ENCODE measurements at regions not wholly inside any gene's neighbourhood (a gene's known extent, or its start where the extent isn't known, plus 50 kb on each side); places are given as distances from the start of the nearest gene placed in this dataset.

DNA sequence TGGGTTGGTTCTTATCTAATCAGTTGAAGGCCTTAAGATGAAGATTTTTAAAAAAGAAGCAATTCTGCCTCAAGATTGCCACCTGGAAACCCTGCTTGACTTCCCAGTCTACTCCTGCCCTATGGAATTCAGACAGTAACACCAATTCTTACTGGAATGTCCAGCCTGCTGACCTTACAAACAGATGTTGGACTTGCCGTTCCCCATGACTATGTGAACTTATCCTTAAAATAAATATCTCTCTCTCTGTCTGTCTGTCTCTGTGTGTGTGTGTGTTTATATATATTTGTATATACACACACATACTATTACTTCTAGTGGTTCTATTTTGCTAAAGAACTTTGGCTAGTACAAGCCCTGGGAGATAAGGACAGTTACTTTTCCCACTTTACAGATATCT, 675.3 kb downstream of the SLC4A3 start:
- DNase-seq = no peak

DNA sequence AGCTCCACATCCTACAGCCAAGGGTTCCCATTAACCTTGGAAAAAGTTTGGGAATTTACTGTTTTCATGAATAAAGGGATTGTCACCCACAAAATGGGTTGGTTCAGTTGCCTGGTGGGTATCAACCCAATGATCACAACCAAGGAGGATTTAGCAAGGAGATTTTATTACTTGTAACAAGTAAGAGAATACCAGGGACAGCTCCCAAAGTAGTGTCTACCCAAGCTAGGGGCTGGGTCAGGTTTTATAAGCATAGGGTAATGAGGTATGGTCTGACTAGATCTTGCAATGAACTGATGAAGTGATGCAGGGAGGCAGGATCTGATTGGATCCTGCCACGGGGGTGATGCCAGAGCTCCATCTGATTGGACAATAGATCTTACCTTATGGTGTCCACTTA, 681.8 kb downstream of the SLC4A3 start:
- no peak for DNase-seq

DNA sequence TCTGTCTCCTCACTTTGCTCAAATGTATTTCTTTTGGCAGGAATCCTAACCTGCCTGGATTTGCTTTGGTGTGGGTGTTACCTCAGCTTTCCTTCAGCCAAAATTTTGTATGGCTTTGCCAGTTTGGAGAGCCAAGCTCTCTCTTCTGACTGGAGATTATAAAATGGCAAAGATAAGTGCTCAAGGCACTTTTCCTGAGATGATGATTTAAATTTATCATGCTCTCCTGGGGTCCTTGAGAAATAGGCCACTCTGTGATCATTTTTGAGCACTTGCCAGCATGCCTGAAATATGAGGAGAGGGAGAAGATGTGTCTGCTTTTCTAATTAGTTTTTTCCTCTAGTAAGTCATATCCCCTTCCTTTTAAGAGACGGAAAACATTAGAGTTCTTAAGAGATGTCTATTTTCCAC, 683.0 kb downstream of the SLC4A3 start:
- no peak for DNase-seq

DNA sequence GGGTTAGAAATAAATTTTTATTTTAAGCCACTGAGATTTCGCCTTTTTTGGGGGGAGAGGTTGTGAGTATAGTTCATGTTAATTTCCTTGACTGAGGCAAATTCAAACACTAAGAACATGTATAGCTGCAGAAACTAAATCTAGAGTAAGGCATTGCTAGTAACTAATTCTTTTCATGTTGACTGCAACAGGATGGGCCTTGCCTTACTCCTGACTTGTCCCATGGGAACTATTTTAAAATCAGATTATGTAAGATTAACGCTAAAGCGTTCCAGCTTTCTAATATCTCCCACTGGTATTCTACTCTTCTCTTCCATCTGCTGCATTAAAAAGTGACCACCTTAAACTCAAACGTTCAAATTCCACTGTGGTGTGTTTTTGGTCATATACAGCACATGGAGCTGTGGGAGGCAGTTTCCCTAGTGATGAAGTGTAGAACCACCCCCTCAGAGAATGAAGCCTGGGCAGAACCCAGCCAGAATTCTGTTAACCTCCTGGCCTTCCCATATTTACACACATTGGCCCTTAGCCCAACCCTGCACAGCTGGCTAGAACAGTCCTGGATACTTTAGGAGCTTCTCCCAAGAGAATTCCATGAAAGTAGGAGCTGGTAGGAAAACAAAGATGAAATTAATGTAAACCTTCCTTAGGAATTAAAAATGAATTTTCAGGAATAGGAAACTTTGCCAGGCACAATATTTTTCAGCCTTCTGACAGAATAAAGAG, 687.8 kb downstream of the SLC4A3 start:
- DNase-seq = no peak

DNA sequence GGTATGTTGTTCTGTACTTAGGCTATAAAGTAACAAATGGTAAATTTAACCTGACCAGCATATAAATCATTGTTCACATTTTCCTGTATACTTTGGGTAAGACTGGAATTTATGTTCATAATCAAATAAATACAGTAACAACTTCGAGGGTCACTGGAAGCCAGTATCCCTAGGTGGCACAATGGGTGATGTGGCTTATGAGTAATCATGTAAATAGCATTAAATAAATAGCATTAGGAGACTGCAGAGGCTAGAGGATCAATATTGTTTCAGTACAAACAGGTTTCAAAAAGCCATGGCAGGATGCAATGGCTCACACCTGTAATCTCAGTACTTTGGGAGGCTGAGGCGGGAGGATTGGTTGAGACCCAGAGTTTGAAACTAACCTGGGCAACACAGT, 690.6 kb downstream of the SLC4A3 start:
- DNase-seq = no peak

DNA sequence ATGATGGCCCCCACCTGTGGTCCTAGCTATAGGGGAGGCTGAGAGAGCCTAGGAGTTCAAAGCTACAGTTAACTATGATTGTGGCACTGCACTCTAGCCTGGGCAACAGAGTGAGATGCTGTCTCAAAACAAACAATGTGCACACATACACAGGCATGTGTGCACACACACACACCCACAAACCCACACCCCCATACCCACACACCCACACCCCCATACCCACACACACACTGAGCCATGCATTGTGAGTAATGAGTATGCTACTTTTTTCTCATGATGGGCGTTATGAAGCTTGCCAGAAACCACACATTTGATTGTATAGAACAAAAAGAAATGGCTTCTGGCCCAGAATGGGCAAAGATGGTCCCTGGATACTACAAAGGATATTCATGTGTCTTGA, 691.1 kb downstream of the SLC4A3 start:
- no peak for DNase-seq

DNA sequence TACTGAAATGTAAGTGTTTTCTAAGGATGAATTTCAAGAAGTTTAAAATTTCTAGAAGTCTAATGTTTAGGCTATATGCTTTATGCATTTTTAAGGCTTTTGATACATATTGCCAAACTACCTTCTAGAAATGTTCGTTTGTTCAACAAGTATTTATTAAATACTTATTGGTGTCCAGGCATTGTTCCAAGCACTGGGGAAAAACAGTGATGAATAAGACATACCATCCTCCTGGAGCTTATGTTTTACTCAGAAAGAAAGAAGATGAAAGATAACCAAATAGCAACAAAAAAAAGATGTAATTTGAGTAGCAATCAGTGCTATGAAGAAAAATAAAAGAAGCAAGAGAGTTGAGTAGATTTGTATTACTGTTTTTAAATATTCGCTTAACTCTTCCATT, 692.9 kb downstream of the SLC4A3 start:
- no peak for DNase-seq

DNA sequence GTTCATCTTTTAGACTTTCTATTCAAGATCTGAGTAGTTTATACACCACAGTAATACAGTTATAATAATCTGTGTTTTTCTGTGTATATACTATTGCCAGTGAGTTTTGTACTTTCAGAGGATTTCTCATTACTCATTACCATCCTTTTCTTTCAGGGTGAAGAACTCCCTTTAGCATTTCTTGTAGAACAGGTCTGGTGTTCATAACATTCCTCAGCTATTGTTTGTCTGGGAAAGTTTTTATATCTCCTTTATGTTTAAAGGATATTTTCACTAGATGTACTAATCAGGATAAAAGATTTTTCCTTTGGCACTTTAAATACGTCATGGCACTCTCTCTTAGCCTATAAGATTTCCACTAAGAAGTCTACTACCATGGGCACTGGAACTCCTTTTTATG, 705.5 kb downstream of the SLC4A3 start:
- no peak for DNase-seq

DNA sequence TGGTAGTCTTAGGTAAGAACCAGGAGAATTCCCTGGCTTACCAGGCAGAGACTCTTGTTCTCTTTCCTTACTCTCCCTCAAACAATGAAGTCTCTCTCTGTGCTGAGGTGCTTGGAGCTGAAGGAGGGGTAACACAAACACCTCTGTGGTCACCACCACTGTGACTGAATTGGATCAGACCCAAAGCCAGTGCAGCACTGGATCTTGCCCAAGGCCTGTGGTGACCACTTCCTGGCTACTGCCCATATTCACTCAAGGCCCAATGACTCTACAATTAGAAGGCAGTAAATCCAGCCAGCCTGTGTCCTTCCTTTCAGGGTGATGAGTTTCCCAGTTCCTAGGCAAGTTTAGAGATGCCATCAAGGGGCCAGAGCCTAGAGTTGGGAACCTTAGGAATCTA, 706.8 kb downstream of the SLC4A3 start:
- DNase-seq = no peak

DNA sequence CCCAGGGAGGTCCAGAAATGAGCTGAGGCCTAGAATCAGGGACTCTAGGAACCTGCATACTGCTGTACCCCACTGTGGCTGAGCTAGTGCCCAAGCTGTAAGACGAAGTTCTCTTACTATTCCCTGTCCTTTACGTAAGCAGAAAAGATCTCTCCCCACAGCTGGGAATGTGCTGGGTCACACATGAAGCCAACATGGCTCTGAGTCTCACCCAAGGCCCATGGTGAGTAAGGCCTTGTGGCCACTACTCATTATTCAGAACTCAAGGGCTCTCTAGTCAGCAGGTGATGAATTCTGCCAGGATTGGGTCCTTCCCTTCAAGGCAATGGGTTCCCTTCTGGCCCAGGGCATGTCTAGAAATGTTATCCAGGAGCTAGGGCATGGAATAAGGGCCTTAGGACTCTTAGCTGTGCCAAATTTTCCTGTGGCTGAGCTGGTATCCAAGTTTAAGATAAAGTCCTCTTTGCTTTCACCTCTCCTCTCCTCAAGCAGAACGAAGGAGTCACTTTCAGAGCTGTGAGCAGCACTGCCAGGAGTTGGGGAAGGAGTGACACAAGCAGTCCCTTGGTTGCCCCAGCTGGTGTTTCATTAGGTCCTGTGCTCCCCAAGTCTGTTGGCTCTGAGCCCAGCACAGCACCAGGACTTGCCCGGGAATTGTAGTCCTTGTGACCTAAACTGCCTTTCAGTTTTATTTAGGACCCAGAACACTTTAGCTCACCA, 707.6 kb downstream of the SLC4A3 start:
- DNase-seq = no peak

DNA sequence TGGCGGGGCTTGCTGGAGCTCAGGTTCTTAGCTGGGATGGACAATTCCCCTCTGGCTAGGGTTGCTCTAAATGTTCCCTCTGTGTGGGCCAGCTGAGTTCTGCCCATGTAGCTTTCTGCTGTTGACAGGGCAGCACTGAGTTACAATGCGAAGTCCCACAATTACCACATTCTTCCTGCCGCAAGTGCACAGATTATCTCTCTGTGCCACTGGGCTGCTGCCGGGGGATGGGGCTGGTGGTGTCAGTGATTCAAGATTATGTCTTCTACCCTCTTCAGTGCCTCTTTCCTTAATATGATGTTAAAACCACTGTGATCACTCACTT, 708.1 kb downstream of the SLC4A3 start:
- no peak for DNase-seq

DNA sequence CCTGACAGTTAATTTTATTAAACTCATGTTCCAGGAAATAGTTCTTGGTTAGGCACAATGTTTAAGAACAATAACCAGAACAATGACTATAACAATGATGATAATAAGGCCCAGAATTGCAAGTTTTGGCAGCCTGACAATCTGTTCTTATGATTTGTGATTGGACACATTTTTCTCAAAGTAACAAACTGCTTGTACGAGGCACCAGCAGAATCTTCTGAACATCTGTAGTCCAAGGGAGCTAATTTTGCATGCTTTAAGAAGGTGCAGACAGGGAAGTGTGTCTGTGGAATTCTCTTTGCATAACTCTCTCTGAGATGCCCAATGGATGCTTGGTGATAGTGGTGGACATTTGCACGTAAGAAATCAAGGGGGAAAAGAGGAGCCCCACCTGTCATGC, 709.3 kb downstream of the SLC4A3 start:
- DNase-seq = no peak

DNA sequence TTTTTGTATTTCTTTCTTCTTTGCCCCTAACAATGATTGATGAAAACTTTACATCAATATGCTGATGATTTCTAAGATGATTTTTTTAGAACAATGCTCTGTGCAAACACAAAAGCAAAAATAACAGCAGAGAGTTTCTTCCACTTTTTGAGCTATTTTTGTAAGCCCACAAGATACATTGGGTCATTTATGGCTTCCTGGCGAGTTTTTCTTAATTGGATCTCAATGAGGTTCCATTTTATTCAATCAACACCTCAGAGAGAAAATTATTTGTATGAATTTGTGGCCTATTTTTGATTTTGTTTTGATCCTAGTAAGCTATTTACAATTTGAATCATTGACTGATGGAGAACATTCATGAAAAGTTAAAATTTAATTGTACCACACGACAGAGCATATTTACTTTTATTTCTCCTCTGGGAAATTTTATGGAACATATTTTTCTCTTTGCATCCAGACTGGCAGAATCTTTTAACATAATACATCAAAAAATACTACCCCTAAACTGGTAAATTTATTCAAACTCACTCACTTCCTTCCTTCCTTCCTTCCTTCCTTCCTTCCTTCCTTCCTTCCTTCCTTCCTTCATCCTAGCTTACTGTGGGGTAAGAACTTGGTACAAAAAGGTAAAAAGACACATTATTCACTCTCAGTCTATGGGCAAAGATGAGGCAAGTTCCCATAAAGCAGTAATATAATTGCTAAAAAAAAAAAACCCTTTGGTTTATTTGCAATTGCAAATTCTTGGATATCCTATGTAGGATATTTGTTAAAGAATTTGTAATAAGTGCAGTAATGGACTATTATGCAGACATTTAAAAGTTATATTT, 710.4 kb downstream of the SLC4A3 start:
- DNase-seq = no peak

DNA sequence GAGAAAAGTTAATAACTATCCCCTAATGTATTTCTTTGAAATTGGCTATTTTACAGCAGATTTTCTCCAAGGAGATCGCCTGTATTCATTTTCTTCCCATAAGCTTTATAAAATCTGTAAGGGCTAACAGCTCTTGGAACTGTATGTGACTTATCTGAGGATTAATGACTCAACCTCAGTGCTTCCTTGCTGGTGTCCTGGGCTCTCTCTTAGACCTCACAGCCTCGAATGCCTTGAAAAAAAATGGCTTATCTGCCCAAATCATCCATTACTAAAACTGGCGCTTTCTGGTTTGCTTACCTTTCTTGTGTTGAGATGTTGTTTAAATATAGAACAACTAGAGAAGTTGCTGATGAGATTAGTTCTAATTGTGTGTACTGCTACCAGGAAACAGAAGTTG, 713.6 kb downstream of the SLC4A3 start:
- no peak for DNase-seq

DNA sequence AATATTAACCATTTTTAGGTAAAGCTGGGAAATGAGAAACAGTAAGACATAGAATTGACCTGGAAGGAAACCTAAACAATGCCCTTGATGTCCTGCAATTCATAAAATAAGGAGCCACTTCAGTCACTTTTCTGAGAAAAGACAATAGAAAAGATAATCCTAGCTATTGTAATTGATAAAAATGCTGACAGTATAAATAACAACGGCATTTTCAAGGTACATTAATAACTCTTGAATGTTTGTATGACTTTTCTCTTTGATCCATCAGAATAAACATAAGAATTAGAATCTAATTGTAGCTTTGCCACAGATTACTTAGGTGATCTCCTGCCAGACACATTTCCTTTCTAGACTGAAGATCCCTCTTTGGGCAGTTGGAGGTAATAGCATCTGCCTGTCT, 719.5 kb downstream of the SLC4A3 start:
- DNase-seq = no peak

DNA sequence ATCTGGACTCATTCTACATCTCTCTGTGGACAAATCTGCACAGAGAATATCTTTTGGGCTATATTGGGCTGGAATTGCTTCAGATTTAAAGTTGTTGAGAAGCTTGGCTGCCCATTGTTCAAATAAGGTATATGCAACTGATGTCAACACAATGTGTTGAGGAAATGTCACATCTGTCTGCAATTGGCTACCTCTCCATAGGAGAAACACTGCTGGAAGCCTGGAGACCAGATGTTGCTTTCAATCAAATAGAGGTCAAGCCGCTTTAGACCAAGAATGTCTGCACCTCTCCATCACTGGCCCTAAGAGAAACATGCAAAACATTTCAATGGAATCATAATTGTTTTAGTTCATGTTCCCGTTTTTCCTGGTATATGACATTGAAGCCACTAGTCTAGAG, 720.2 kb downstream of the SLC4A3 start:
- DNase-seq = no peak

DNA sequence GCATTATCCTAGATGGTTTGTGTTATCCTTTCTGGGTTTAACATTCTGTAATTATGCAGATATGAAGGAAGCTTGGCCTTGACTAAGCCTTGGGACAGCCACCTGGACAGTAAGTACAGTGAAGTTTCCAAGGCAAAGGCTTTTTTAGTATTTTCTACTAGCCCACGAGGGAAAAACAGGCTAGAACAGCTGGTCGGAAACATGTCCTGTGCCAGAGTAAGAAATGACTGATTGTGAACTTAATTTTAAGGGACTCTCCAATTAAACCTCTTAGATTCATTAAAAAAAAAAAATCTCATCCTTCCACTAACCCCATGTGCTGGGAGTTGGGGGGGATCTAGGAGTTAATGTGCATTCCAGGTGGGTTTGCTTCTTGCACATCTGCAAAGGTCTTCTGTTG, 720.8 kb downstream of the SLC4A3 start:
- DNase-seq = no peak

DNA sequence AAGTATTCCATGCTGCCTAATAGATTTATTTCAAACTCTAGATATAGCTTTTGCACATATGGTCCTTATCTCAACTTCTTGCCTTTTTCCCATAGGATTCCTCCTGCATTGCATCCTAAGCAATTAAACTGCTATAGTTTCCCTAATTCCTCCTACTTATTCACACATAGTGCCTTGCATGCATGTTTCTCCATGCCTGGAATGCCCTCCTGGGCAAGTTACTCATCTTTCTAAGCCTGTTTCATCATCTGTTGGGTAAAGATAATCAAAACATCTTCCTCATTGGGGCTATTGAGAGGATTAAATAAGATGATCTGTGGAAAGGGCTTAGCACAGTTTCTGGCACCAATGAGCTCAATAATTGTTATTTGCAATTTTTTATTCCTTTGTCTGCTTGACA, 726.5 kb downstream of the SLC4A3 start:
- DNase-seq = no peak

DNA sequence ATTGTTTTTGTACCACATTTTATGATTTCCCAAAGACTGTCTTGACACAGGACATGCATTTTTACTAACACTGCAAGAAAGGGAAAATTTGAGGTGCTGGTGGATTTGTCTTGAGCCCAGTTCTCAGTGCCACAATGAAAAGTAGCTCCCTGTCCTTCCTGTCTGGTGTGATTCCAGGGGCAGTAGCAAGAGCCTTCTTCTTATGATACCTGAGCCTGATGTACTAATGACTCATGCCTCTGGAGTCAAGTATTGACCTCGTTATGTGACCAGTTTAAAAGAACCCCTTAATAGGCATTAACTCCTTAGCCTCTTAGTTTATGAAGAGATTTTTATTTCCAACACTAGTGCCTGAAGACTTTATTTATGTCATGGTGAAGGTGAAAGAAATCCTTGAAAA, 728.6 kb downstream of the SLC4A3 start:
- DNase-seq = no peak

DNA sequence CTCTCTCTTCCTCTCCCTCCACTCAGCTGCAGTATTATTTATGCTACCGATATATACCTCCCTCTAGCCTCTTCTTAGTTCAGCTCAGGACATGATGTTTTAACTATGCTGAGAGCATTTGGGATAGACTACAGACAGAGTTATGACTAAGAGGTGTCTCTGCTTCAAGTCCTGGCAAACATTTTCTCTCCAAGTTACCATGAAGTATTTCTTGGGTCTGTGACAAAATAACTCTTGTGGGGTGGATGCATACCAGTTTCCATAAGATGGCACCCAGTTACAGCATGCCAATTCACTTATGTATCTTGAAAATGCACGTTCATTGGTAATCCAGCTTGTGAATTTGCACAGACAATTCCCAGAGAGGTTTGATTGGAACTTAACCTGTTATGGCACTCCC, 737.6 kb downstream of the SLC4A3 start:
- no peak for DNase-seq

DNA sequence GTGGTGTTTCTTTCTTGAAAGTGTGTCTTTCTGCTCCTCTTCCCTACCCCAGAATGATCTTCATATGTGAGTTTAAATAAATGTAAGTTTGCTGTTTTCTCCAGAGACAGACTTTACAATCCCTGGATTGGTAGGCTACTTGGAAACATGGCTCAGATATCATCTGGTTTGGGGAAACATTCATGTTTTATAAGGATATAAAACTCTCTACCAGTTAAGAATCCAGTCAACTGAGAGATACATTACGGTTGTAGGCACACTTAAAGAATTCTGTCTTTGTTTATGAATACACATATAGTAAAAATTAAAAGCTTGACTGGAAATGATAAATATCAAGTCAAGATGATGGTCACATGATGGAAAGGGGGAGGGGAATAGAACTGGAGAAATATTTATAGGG, 739.3 kb downstream of the SLC4A3 start:
- DNase-seq = no peak

DNA sequence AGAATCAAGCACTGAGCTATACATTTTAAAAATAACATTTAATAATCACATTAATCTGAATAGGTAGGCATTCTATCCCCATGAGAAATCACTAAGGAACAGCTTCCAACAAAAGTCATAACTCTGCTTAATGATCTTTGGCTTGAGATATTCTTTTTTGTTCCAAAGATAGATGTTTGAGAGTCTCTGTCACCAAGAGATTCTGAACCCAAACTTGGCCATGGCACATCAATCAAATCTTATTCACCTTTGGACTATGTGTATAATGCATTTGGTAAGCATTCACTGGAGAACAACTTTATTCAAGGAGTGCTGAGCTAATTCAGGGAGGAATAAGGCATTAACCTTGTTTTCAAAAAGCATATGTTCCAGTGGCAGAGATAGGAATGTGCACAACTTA, 743.3 kb downstream of the SLC4A3 start:
- no peak for DNase-seq

DNA sequence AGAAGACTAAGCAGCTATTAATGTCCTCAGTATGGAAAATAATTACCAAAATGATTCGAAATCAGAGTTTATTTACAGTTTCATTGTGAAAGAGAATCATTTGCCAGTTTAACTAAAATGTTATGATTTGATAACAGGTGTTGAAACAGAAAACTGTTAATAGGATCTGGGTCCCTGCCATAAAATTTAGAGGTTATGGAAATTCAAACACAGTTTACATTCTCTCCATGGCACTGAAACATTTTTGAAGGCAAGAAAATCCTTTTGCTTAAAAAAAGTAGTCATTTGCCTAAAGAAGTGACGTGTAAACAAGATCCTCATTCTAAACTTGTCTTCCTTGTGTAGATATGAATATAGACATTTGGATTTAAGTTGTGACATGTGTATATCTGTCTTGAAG, 743.8 kb downstream of the SLC4A3 start:
- no peak for DNase-seq

DNA sequence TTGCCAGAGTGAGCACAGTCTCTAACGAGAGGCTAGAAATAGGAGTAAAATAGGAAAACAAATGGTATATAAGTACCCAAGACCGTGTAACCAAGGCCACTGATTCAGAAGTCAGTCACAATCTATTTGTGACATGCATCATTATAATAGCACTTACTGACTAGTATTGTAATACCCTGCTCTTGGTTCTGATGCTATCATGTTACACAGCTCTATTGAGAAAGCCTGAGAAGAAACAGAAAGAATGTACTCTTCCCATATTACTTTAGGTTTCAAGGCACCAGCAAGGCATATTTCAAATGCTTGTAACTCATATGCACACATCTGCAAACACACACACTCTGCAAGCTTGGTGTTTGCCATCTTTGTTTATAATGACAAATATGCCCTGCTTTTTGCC, 746.4 kb downstream of the SLC4A3 start:
- DNase-seq = no peak

All from NCI-H187 treated with DMSO at 0.1 percent for 48 hours (cell line).